ENCODE measurements at regions not wholly inside any gene's neighbourhood (a gene's known extent, or its start where the extent isn't known, plus 50 kb on each side); places are given as distances from the start of the nearest gene placed in this dataset.

DNA sequence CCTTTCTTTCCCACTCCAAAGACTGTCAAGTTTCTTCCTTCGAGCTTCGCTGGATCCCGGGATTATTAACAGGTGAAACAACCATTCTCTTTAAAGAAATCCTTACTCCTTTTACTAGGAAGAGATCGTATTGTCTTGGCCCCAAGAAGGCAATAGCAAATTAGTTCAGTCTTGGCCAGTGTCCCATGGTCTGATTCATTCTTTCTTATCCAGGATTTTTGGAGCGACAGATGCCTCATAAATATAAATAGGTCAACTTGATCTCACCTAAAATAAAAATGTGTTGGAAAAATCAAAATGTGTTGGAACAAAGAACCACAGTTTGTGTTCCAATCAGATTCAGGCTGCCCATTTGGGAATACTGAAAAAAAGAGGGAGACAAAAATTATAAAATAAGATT lies 140.1 kb upstream of the TMEM108 start:
- DNase-seq (ENCODE audit: low spot score), result no peak

DNA sequence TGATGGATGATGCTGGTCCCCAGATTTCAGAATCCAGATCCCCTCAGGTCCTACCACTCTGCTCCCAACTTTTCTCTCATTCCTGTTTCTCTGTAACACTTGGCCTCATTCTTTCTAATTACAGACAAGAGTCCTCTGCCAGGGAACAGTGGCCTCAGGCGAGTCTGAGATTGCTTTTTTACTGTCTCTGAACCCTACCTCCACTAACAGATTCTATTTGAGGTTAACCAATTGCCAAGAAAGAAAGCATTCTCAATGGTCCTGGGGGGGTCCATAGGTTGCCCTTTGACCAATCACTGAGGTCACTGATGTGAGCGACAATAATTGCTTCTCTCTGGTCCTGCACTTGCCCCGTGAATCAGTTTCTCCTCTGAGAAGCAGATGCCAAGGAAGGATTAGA lies 145.2 kb upstream of the TMEM108 start:
- DNase-seq (ENCODE audit: low spot score), result no peak

- DNase-seq (ENCODE audit: low spot score), result no peak
Measured at GRCh38 chr3:132881756-132882409, 156.3 kb upstream of the TMEM108 start.

GRCh38 chr3:132880986-132881385 lies 157.2 kb upstream of the TMEM108 start:
- DNase-seq (ENCODE audit: low spot score), result no peak

DNA sequence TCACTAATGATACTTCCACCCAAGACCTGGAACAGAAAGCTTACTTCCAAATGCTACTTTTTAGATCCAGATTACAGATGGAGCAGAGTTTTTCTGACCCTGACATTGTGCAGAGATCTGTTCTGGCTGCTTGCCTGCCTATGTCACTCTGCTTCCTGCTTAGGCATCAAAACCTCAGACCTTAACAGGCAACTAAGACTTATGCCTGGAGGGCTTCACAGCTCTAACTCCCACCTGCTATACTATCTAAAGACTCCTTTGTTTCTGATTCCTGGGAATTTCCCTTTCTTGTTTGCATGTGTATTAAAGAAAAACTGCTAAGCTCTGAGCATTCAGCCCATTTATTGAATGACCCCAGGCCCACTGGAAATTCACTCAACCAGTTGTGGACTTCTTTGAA lies 157.4 kb upstream of the NPHP3 start:
- no peak for DNase-seq (ENCODE audit: low spot score)

GRCh38 chr3:132874701-132875100 lies 152.5 kb upstream of the NPHP3 start:
- DNase-seq (ENCODE audit: low spot score), result no peak

- DNase-seq (ENCODE audit: low spot score), result no peak
Measured at GRCh38 chr3:132872711-132873110, 150.5 kb upstream of the NPHP3 start.

DNA sequence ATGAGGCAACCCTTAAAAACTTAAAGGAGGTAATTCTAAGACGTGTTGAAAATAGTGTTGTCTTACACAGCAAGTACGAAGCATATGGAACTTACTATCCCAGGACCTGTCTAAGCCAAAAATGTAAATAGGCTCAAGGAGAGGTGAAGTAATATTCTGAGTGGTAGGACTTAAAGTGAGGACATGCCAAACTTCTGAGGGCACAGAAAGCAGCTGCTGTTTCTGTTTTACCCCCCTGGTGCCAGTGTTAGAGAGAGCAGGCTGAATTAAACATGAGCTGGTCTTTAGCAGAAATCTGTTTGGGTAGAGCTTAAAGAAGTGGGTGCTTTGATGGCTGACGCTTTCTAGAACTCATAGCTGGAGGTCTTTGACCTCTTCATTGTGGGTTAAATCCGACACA lies 149.7 kb upstream of the NPHP3 start:
- no peak for DNase-seq (ENCODE audit: low spot score)

GRCh38 chr3:132870541-132870940 lies 148.3 kb upstream of the NPHP3 start:
- no peak for DNase-seq (ENCODE audit: low spot score)

GRCh38 chr3:132867956-132868355 lies 145.7 kb upstream of the NPHP3 start:
- DNase-seq (ENCODE audit: low spot score), result no peak

- no peak for DNase-seq (ENCODE audit: low spot score)
Measured at GRCh38 chr3:132867526-132867925, 145.3 kb upstream of the NPHP3 start.

DNA sequence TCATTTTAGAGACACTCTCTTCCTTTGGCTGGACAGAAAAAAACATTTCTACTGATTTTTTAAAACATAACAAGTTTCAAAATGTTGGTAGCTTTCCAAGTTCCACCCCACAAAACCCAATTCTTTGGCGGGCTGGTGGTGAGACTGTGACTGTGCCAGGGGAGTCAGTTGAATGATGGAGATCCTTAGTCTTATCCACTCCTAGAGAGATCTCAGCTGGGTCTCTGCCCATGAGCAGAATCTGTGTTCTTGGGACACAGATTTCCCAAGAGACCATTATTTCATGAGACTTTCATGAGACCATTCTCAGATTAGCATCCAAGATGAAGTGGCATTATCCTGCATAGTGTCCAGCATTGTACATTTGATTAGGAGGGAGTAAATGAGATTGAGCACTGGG lies 135.1 kb upstream of the NPHP3 start:
- no peak for DNase-seq (ENCODE audit: low spot score)

GRCh38 chr3:132854856-132855535 lies 132.8 kb upstream of the NPHP3 start:
- no peak for DNase-seq (ENCODE audit: low spot score)

DNA sequence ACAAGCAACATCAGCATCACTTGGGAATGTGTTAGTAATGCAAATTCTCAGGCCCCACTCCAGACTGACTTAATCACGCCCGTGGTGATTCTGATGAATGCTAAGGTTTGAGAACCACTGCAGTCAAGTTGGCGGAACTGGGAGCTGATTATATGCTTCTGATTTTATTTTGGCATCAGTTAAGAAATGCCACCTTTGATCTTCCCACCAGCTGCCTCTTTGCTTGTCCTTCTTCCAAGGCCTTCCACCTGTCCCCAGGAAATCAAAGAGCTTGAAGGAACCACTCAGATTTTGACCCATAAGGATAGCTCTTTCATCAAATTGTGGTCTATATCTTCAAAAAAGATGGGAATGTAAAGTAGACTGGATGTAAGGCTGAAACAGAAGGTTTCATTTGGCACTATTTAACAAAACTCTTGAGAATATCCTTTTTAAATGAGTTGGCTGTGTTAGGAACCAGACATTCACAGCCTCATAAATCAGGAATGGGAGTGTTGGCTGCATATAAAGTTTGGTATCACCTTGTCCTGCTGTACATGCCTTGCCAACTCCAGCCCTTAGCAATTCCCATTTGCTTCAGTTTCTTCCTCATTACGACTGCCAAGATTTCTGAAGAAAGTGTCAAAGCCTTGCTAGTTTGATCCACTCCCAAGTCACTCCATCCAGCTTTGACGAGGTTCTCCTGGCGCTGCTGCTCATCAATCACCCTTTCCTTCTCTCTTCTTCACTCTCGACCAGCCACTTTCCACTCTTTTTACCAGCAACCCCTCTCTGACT lies 125.8 kb upstream of the NPHP3 start:
- peak; percentile 2 for DNase-seq (ENCODE audit: low spot score)

DNA sequence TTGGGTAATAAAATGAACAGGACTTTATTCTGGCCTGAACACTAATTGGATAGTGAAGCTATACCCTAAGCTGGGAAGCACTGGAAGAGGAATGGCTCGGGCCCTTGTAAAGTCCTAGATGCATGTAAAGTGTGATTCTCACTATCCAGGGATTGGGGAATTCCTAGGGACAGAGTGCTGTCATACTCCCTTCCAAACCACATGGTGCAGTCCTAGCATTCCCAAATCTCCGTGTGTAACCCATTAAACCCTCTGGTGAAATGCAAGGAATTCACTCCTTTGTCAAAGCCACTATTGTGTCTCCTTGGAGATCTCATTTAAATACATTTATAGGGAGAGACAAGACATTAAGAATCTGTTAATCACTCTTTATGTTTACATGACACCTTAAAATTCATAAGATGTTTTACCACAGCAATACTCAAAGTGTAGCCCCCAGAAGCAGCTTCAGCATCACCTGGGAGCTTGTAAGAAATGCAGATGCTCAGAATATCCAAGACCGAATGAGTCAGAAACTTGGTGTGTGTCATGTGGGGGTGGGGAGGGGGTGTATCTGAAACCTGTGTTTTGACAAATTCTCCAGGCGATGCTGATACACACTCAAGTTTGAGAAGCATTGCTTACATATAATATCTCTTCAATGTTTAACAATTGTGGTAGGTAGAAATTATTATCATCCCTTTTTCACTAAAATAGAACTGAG lies 121.8 kb upstream of the NPHP3 start:
- DNase-seq (ENCODE audit: low spot score), result no peak

GRCh38 chr3:132843349-132843748 lies 121.1 kb upstream of the NPHP3 start:
- DNase-seq (ENCODE audit: low spot score), result no peak

GRCh38 chr3:132841621-132842020 lies 119.4 kb upstream of the NPHP3 start:
- peak; percentile 4 for DNase-seq (ENCODE audit: low spot score)

- peak; percentile 94 for DNase-seq (ENCODE audit: low spot score)
Measured at GRCh38 chr3:132840201-132840700, 118.0 kb upstream of the NPHP3 start.

DNA sequence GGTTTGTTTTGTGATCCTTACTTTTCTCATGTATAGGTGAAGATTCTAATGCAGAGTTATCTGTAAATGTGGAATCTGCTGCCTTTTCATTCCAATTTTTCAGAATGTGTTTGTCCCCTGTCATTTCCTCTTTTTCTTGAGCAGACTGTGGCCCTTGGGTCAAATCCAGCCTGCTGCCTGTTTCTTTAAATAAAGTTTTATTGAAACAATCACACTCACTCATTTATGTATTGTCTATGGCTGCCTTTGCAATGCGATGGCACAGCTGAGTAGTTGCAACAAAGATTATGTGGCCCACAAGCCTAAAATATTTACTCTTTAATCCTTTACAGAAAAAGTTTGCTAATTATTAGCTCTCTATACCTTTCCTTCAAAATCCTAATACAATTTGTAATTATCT lies 116.3 kb upstream of the NPHP3 start:
- no peak for DNase-seq (ENCODE audit: low spot score)

GRCh38 chr3:132837615-132838014 lies 115.4 kb upstream of the NPHP3 start:
- no peak for DNase-seq (ENCODE audit: low spot score)

- no peak for DNase-seq (ENCODE audit: low spot score)
Measured at GRCh38 chr3:132834356-132834755, 112.1 kb upstream of the NPHP3 start.

- DNase-seq (ENCODE audit: low spot score), result no peak
Measured at GRCh38 chr3:132829101-132829500, 106.9 kb upstream of the NPHP3 start.
